Left ventricle myocardium inferior (tissue), 1 donor: ENCODE measurements at regions not wholly inside any gene's neighbourhood (a gene's known extent, or its start where the extent isn't known, plus 50 kb on each side); places are given as distances from the start of the nearest gene placed in this dataset.

Experiments
- DNase-seq: peaks from one replicate; pipeline ENCODE4 v3.0.0-alpha.2; 2020
- H3K27ac ChIP-seq: fragments of 200-600 bp; replicated peaks from 2 replicates; pipeline ENCODE4 v1.8.0; 2021
- H3K27me3 ChIP-seq: fragments of 200-600 bp; 2 replicates; pipeline ENCODE4 v1.8.0; 2021; ENCODE audit warnings: low read depth
- H3K36me3 ChIP-seq: fragments of 200-600 bp; 2 replicates; pipeline ENCODE4 v1.8.0; 2021
- H3K4me1 ChIP-seq: fragments of 200-600 bp; 2 replicates; pipeline ENCODE4 v1.8.0; 2021
- H3K4me3 ChIP-seq: fragments of 200-600 bp; 2 replicates; pipeline ENCODE4 v1.8.0; 2021; ENCODE audit warnings: mild to moderate bottlenecking, moderate library complexity
- H3K9me3 ChIP-seq: fragments of 200-600 bp; replicated peaks from 2 replicates; pipeline ENCODE4 v1.8.0; 2021
- CTCF ChIP-seq: fragments of 200-600 bp; IDR thresholded peaks from 2 replicates; pipeline ENCODE4 v1.8.0; 2021; ENCODE audit warnings: antibody characterized with exemption, mild to moderate bottlenecking, borderline replicate concordance
- intact Hi-C: fragments of 100-400 bp; cut with micrococcal nuclease; formaldehyde crosslinking; loops from one replicate; pipeline ENCODE4 v1.11.0; 2022
- donor health status: DM: no; HTN: yes; CAD: no; lungs with severe emphysema.

DNA sequence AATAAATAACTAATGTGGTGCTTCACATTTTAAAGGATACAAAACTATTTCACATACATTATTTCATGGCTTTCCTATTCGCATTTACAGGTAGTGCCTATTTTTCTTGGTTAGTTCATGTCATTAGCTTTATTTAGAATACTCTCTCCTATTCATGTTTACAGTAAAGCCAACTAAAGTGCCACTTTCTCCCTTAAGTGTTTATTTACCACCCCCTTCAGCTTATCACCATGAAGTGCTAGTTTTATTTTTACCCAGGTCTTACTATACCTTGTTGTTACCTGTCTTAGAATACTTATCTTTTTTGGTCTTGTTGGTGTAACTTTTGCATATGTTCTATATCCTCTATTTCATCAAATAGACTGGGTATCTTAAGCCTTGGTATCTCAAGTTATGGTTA lies 715.2 kb upstream of the TENM4 start:
- Histone ChIP-seq H3K4me3 (no peak overlapping the region), H3K27me3 (no peaks in the 10 kb centered on the region), H3K9me3 (no peaks in the 10 kb centered on the region), H3K27ac (no peak overlapping the region), H3K4me1 (no peaks in the 10 kb centered on the region), H3K36me3 (no peaks in the 10 kb centered on the region)
- intact Hi-C loops = no loop called here
- DNase-seq = no peak
- no peak for TF ChIP-seq CTCF

DNA sequence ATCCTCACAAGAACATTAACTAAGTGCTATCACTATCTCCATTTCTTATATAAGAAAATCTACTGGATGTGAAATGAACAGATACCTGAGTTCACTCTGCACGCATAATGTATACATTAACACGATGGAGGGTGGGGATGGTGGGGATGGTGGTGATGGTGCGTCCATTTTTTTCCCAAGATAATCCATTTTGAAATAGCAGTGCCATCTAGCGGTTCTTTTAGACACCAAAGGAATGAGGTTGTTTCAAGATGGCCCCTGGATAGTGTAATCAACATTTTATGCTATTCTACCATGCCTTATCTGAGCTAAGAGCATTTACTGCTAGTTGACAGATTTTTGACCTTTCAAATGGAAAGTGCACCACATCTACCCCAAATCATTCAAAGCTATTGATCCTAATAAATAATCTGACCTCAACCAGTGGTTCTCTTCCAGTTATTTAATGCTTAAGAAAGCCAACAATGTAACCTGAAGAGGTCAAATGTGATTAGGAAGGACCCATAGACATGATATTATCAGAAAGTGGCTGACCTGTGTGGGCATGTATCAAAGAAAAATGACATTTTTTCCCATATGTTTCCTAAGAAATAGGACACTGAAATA lies 714.7 kb upstream of the TENM4 start:
- no peaks in the 10 kb centered on the region for H3K9me3 ChIP-seq
- H3K4me3 ChIP-seq = no peak overlapping the region
- DNase-seq = no peak
- intact Hi-C loops = no loop called here
- no peaks in the 10 kb centered on the region for H3K4me1 ChIP-seq
- no peak overlapping the region for H3K27ac ChIP-seq
- no peaks in the 10 kb centered on the region for H3K27me3 ChIP-seq
- peak; percentile 62 for TF ChIP-seq CTCF
- H3K36me3 ChIP-seq = no peaks in the 10 kb centered on the region

DNA sequence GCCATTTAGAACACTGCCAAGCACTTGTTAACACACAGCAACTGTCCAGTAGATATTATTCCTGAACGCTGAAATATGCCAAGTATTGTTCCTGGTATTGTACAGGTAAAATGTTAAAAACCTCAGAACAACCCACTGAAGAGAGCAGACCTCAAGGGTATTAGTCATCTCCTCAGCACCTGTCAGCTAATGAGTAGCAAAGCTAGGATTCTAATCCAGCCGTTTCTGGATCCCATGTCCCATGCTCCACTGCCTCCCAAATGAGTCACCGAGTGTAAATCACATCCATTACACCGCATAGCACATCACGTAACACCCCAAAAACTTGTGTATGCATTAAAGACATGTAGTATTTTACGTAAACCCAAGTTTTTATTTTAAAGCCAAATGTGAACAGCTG lies 705.4 kb upstream of the TENM4 start:
- no peak for DNase-seq
- Histone ChIP-seq H3K9me3 (no peaks in the 10 kb centered on the region), H3K36me3 (no peaks in the 10 kb centered on the region), H3K27me3 (no peaks in the 10 kb centered on the region), H3K4me3 (no peak overlapping the region), H3K4me1 (no peaks in the 10 kb centered on the region), H3K27ac (no peak overlapping the region)
- intact Hi-C loops = no loop called here
- no peak for TF ChIP-seq CTCF

DNA sequence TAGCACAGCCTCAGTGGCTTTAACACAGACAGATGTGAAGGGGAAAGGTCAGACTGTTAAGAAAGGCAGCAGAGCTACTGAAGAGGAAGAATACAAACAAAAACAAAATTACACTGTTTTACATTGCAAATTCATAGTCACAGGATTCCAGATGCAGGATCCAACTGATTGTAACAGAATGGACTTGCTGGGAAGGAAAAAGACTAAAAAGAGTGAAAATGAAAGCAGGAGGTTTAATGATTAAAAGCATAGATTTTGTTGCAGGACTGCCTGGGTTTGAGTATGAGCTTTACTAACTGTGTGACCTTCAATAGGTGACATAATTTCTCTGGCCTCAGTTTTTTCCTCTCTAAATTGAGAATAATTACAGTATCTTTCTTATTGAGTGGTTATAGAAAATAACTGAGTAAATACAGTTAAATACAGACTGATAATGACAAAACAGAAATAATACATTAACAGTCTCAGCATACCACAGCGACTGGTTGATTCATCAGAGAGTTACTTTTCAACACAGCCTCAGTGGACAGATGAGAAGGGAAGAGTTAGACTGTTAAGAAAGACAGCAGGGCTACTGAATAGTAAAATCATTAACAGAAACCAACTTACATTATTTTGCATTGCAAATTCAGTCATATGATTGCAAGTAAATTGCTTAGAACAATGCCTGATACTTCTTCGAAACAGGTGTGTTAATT lies 704.2 kb upstream of the TENM4 start:
- no peak for DNase-seq
- TF ChIP-seq CTCF = no peak

DNA sequence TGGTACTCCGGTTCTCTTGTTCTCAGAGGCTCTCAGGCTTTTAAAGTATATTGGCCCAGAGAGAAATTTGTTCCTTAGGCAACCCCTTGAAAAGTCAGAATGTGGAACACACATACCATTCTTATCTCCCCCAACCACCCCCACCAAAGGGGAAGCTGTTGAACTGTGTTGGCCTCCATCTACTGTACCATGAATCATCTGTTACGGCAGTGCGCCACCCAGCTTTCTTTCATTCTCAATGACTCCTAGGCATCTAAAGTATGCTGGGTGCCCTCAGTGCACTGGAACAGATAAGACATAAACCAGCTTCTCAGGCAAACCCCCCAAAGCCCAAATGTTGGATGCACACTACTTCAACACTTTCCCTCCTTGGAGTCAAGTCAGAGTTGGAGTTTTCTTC lies 696.2 kb upstream of the TENM4 start:
- H3K36me3 ChIP-seq = no peaks in the 10 kb centered on the region
- H3K4me3 ChIP-seq = no peak overlapping the region
- no peak overlapping the region for H3K27ac ChIP-seq
- no peaks in the 10 kb centered on the region for H3K9me3 ChIP-seq
- TF ChIP-seq CTCF = no peak
- DNase-seq = no peak
- intact Hi-C loops = no loop called here
- H3K4me1 ChIP-seq = no peaks in the 10 kb centered on the region
- H3K27me3 ChIP-seq = peaks cover 5% of the 10 kb centered on the region

More for the DNA sequence above, 704.2 kb upstream of the TENM4 start:
- intact Hi-C loops = no loop called here
- H3K9me3 ChIP-seq = no peaks in the 10 kb centered on the region
- H3K27me3 ChIP-seq = no peaks in the 10 kb centered on the region
- H3K4me3 ChIP-seq = no peak overlapping the region
- no peaks in the 10 kb centered on the region for H3K36me3 ChIP-seq
- no peak overlapping the region for H3K27ac ChIP-seq
- no peaks in the 10 kb centered on the region for H3K4me1 ChIP-seq
